ENCODE measurements at regions not wholly inside any gene's neighbourhood (a gene's known extent, or its start where the extent isn't known, plus 50 kb on each side); places are given as distances from the start of the nearest gene placed in this dataset.

DNA sequence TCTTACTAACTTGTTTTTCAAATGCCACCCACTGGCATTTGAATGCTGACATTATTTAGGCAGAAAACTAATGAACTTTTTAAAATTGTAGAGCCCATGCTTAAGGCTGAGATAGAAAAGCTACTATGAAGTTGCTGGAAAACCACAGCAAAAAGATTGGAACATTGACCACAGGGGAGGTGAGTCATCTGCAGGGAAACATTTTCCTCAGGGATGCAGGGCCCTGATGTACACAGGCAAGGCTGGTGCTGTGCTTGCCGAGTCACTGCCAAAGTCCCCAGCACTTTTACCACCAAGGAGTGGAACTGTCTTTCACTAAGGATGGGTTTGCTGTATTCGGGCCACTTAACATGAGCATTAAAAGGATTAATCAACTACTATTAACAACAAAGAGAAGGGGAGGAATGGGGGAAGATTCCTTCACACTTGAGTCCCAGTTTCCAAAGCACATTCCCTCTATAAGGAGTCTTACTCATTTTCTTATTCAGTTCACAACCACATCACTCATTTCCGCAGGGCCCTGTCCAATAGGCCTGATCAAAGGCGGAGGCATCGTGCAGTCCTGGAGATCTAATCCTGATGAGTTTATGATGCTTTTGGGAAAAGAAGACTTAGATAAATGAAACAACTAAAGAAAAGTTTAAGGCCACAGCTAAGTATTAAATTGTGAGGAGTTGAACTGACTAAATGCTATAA, 202.9 kb upstream of the NPY2R start:
- TF ChIP-seq CTCF (IDR thresholded peaks at IDR 0.05) = no peak
- TF ChIP-seq POLR2A (IDR thresholded peaks at IDR 0.05) = no peak

Measured in uterus (tissue), 2 donors.